ENCODE measurements at regions not wholly inside any gene's neighbourhood (a gene's known extent, or its start where the extent isn't known, plus 50 kb on each side); places are given as distances from the start of the nearest gene placed in this dataset.

DNA sequence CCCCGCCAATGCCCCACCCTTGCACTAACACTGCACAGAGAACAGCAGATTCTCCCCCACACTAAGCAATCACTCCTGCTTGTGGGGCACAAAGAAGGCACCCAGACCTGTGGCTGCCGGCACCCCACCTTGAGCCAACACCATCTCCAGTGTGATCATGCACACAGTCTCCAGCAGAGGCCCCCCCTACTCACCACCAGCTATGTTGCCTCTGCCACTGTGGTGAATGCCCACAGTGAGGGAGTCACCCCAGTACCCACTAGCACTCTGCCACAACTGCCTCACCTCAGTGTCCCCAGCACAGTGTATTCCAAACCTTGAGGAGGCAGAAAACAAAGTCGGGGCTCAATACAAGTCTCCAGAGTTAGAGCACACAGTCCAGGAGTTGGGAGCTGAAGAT lies 261.7 kb upstream of the SSTR1 start (continued):
- TF ChIP-seq ZNF574 (CRISPR knock-in tag; IDR thresholded peaks at IDR 0.05) (no peak), MAFG (CRISPR knock-in tag; IDR thresholded peaks at IDR 0.05) (no peak), MYPOP (CRISPR knock-in tag; IDR thresholded peaks at IDR 0.05) (no peak), ZBTB8A (CRISPR knock-in tag; IDR thresholded peaks at IDR 0.05; ENCODE audit: borderline replicate concordance, low read depth) (no peak)

DNA sequence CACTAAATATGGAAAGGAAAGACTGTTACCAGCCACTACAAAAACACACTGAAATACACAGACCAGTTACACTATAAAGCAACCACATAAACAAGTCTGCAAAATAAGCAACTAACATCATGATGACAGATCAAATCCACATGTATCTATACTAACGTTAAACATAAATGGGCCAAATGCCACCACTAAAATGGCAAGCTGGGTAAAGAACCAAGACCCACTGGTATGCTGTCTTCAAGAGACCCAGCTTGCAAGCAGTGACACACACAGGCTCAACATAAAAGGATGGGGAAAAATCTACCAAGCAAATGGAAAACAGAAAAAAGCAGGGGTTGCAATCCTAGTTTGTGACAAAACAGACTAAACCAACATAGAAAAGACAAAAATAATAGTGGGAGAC lies 260.9 kb upstream of the SSTR1 start:
- H3K79me2 ChIP-seq (ENCODE audit: insufficient read depth, low read length), result no peaks in the 10 kb centered on the region
- no TSS peak for BruUV-seq (replicated peaks)
- H4K20me1 ChIP-seq (ENCODE audit: insufficient read depth, low read length), result no peaks in the 10 kb centered on the region
- ATAC-seq (no peak), FAIRE-seq (no peak), DNase-seq (ENCODE audit: low spot score) (no peak)
- TF ChIP-seq KDM5B (CRISPR knock-in tag; IDR thresholded peaks at IDR 0.05; ENCODE audit: borderline replicate concordance) (no peak), GATAD2A (CRISPR knock-in tag; IDR thresholded peaks at IDR 0.05) (no peak), MED1 (CRISPR knock-in tag; IDR thresholded peaks at IDR 0.05) (no peak), ZFP36L2 (CRISPR knock-in tag; IDR thresholded peaks at IDR 0.05) (no peak), ZNF557 (CRISPR knock-in tag; IDR thresholded peaks at IDR 0.05) (no peak), ZNF335 (CRISPR knock-in tag; IDR thresholded peaks at IDR 0.05) (no peak), ZSCAN30 (CRISPR knock-in tag; IDR thresholded peaks at IDR 0.05) (no peak)
- TF ChIP-seq, protein P1, sequence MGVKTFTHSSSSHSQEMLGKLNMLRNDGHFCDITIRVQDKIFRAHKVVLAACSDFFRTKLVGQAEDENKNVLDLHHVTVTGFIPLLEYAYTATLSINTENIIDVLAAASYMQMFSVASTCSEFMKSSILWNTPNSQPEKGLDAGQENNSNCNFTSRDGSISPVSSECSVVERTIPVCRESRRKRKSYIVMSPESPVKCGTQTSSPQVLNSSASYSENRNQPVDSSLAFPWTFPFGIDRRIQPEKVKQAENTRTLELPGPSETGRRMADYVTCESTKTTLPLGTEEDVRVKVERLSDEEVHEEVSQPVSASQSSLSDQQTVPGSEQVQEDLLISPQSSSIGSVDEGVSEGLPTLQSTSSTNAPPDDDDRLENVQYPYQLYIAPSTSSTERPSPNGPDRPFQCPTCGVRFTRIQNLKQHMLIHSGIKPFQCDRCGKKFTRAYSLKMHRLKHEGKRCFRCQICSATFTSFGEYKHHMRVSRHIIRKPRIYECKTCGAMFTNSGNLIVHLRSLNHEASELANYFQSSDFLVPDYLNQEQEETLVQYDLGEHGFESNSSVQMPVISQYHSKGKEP (CRISPR knock-in tag; IDR thresholded peaks at IDR 0.05), result no peak
- H3K4me1 ChIP-seq (ENCODE audit: insufficient read depth, low read length), result no peaks in the 10 kb centered on the region
- H3K4me3 ChIP-seq (replicated peaks in 1 of 3; ENCODE audit: insufficient read depth in 1 of 3, low read depth in 2 of 3, low read length in 3 of 3), result no peak overlapping the region
- WGBS (ENCODE audit: low lambda C conversion rate), result 35% methylated on average over 1 of the region's 1 CpG
- H3K27ac ChIP-seq (ENCODE audit: extremely low read length, insufficient read depth, low read length), result no peak overlapping the region
- no peak overlapping the region for H3K9ac ChIP-seq (ENCODE audit: insufficient read depth, low read depth, low read length)
- ChIA-PET POLR2A (no interaction called here), CTCF (ENCODE audit: low intra/inter-chr PET ratio, low total read pairs) (no interaction called here)
- H3K36me3 ChIP-seq (replicated peaks in 1 of 2; ENCODE audit: control insufficient read depth in 1 of 2, insufficient read depth in 2 of 2, low read length in 2 of 2), result no peaks in the 10 kb centered on the region
- peaks cover 50% of the 10 kb centered on the region for H3K9me3 ChIP-seq (ENCODE audit: low read length)
- no peak overlapping the region for H3K4me2 ChIP-seq (ENCODE audit: low read depth, low read length)
- intact Hi-C loops (cut with micrococcal nuclease; ENCODE audit: unreplicated experiment), result no loop called here
- no peak overlapping the region for H2AFZ ChIP-seq (ENCODE audit: low read length)
- in situ Hi-C loops (cut with HindIII; ENCODE audit: extremely low pct_ligation_motif_present, low pct_unique_long_range_greater_than_20kb), result no loop called here
- H3K27me3 ChIP-seq (ENCODE audit: control insufficient read depth in 1 of 2, insufficient read depth in 2 of 2, low read length in 2 of 2), result no peaks in the 10 kb centered on the region
